ENCODE measurements at regions not wholly inside any gene's neighbourhood (a gene's known extent, or its start where the extent isn't known, plus 50 kb on each side); places are given as distances from the start of the nearest gene placed in this dataset.

GRCh38 chr3:130288670-130289069 is 56.8 kb upstream of the COL6A5 start:
- peaks cover 4% of the 10 kb centered on the region for H3K27me3 ChIP-seq (ENCODE audit: insufficient read depth, low read length, poor library complexity, severe bottlenecking)
- TF ChIP-seq CTCF (conservative IDR thresholded peaks at IDR 0.05; ENCODE audit: low read length) (no peak), EZH2phosphoT487 (IDR thresholded peaks at IDR 0.05; ENCODE audit: borderline replicate concordance) (no peak)
- H3K36me3 ChIP-seq (ENCODE audit: insufficient read depth, low read length), result no peaks in the 10 kb centered on the region
- no peaks in the 10 kb centered on the region for H3K9me2 ChIP-seq (replicated peaks; ENCODE audit: low read depth, low read length)
- H3K4me3 ChIP-seq (ENCODE audit: low read length, poor library complexity, severe bottlenecking), result no peak overlapping the region
- no peaks in the 10 kb centered on the region for H3K4me1 ChIP-seq (ENCODE audit: insufficient read depth, low read length, poor library complexity, severe bottlenecking)
- H2AFZ ChIP-seq (ENCODE audit: low read length), result no peak overlapping the region
- H4K20me1 ChIP-seq (ENCODE audit: insufficient read depth, low read length, poor library complexity, severe bottlenecking), result no peaks in the 10 kb centered on the region
- H3F3A ChIP-seq (ENCODE audit: low read depth), result no peaks in the 10 kb centered on the region
- H3K9ac ChIP-seq (ENCODE audit: low read depth, low read length, poor library complexity, severe bottlenecking), result no peak overlapping the region
- no peak overlapping the region for H3K4me2 ChIP-seq (ENCODE audit: low read depth, low read length, poor library complexity, severe bottlenecking)
- no peaks in the 10 kb centered on the region for H3K9me3 ChIP-seq (ENCODE audit: insufficient read depth, low read depth, low read length)
- H3K79me2 ChIP-seq (ENCODE audit: insufficient read depth, low read length), result no peaks in the 10 kb centered on the region

- H4K20me1 ChIP-seq (ENCODE audit: insufficient read depth, low read length, poor library complexity, severe bottlenecking), result no peaks in the 10 kb centered on the region
- H3F3A ChIP-seq (ENCODE audit: low read depth), result no peaks in the 10 kb centered on the region
- no peak overlapping the region for H3K9ac ChIP-seq (ENCODE audit: low read depth, low read length, poor library complexity, severe bottlenecking)
- H3K79me2 ChIP-seq (ENCODE audit: insufficient read depth, low read length), result no peaks in the 10 kb centered on the region
- no peaks in the 10 kb centered on the region for H3K36me3 ChIP-seq (ENCODE audit: insufficient read depth, low read length)
- no peak overlapping the region for H3K4me2 ChIP-seq (ENCODE audit: low read depth, low read length, poor library complexity, severe bottlenecking)
- peaks cover 4% of the 10 kb centered on the region for H3K27me3 ChIP-seq (ENCODE audit: insufficient read depth, low read length, poor library complexity, severe bottlenecking)
- TF ChIP-seq CTCF (conservative IDR thresholded peaks at IDR 0.05; ENCODE audit: low read length), result no peak
- H2AFZ ChIP-seq (ENCODE audit: low read length), result no peak overlapping the region
- H3K9me2 ChIP-seq (replicated peaks; ENCODE audit: low read depth, low read length), result no peaks in the 10 kb centered on the region
- no peaks in the 10 kb centered on the region for H3K9me3 ChIP-seq (ENCODE audit: insufficient read depth, low read depth, low read length)
- H3K4me3 ChIP-seq (ENCODE audit: low read length, poor library complexity, severe bottlenecking), result no peak overlapping the region
- no peaks in the 10 kb centered on the region for H3K4me1 ChIP-seq (ENCODE audit: insufficient read depth, low read length, poor library complexity, severe bottlenecking)
Measured at GRCh38 chr3:130291148-130291547, 54.3 kb upstream of the COL6A5 start.

- Histone ChIP-seq H3K79me2 (ENCODE audit: insufficient read depth, low read length) (no peaks in the 10 kb centered on the region), H4K20me1 (ENCODE audit: insufficient read depth, low read length, poor library complexity, severe bottlenecking) (no peaks in the 10 kb centered on the region), H3K27me3 (ENCODE audit: insufficient read depth, low read length, poor library complexity, severe bottlenecking) (peaks cover 4% of the 10 kb centered on the region), H2AFZ (ENCODE audit: low read length) (no peak overlapping the region), H3K4me1 (ENCODE audit: insufficient read depth, low read length, poor library complexity, severe bottlenecking) (no peaks in the 10 kb centered on the region), H3F3A (ENCODE audit: low read depth) (no peaks in the 10 kb centered on the region), H3K4me3 (ENCODE audit: low read length, poor library complexity, severe bottlenecking) (no peak overlapping the region), H3K4me2 (ENCODE audit: low read depth, low read length, poor library complexity, severe bottlenecking) (no peak overlapping the region), H3K9me2 (replicated peaks; ENCODE audit: low read depth, low read length) (no peaks in the 10 kb centered on the region), H3K36me3 (ENCODE audit: insufficient read depth, low read length) (no peaks in the 10 kb centered on the region), H3K9ac (ENCODE audit: low read depth, low read length, poor library complexity, severe bottlenecking) (no peak overlapping the region), H3K9me3 (ENCODE audit: insufficient read depth, low read depth, low read length) (no peaks in the 10 kb centered on the region)
- no peak for TF ChIP-seq CTCF (conservative IDR thresholded peaks at IDR 0.05; ENCODE audit: low read length)
- no peak for TF ChIP-seq EZH2phosphoT487 (IDR thresholded peaks at IDR 0.05; ENCODE audit: borderline replicate concordance)
Measured at GRCh38 chr3:130293247-130293646, 52.2 kb upstream of the COL6A5 start.
